GM12864 (cell line): ENCODE measurements at regions not wholly inside any gene's neighbourhood (a gene's known extent, or its start where the extent isn't known, plus 50 kb on each side); places are given as distances from the start of the nearest gene placed in this dataset.

Source experiments
- DNase-seq: peaks from one replicate; pipeline ENCODE4 v3.0.0-alpha.2; 2011; ENCODE audit warnings: low read depth
- H3K4me3 ChIP-seq: 2 replicates; pipeline ENCODE4 v1.5.1; 2011; ENCODE audit warnings: mild to moderate bottlenecking, low read depth, low read length, control low read depth
- CTCF ChIP-seq: IDR thresholded peaks from 2 replicates; pipeline ENCODE4 v1.5.1; 2011; ENCODE audit warnings: low read depth, mild to moderate bottlenecking, moderate library complexity, low read length, control low read depth, inconsistent platforms; ENCODE audit errors: missing control alignments

- no peak for TF ChIP-seq CTCF
- no peak overlapping the region for H3K4me3 ChIP-seq
- no peak for DNase-seq
Measured at GRCh38 chr20:60200305-60200918, 242.2 kb downstream of the CDH26 start.

- no peak overlapping the region for H3K4me3 ChIP-seq
- no peak for DNase-seq
- TF ChIP-seq CTCF = no peak
Measured at GRCh38 chr20:60201198-60201835, 243.1 kb downstream of the CDH26 start.

- no peak for TF ChIP-seq CTCF
Measured at GRCh38 chr20:60202046-60202445, 243.8 kb downstream of the CDH26 start.

GRCh38 chr20:60203451-60203850, 245.2 kb downstream of the CDH26 start:
- H3K4me3 ChIP-seq = no peak overlapping the region
- no peak for TF ChIP-seq CTCF
- DNase-seq = no peak

More at GRCh38 chr20:60202046-60202445, 243.8 kb downstream of the CDH26 start:
- H3K4me3 ChIP-seq = no peak overlapping the region
- DNase-seq = no peak

GRCh38 chr20:60204601-60205000, 246.4 kb downstream of the CDH26 start:
- TF ChIP-seq CTCF = no peak
- no peak for DNase-seq

GRCh38 chr20:60206259-60206658, 248.0 kb downstream of the CDH26 start:
- DNase-seq = no peak
- H3K4me3 ChIP-seq = no peak overlapping the region
- peak; percentile 53 for TF ChIP-seq CTCF

More at GRCh38 chr20:60204601-60205000, 246.4 kb downstream of the CDH26 start:
- no peak overlapping the region for H3K4me3 ChIP-seq

GRCh38 chr20:60209048-60209447, 250.8 kb downstream of the CDH26 start:
- no peak for DNase-seq
- no peak overlapping the region for H3K4me3 ChIP-seq
- TF ChIP-seq CTCF = no peak
